HL-60 (cell line): ENCODE measurements at regions not wholly inside any gene's neighbourhood (a gene's known extent, or its start where the extent isn't known, plus 50 kb on each side); places are given as distances from the start of the nearest gene placed in this dataset.

Experiments
- DNase-seq, 2 experiments: peaks; one replicate each; pipeline ENCODE4 v3.0.0-alpha.2; 2010 to 2020; ENCODE audit warnings: low read depth in 1 of 2, low spot score in 1 of 2
- H3K27ac ChIP-seq: fragments of 250-450 bp; sonication (Bioruptor Pico); replicated peaks from 2 replicates; pipeline ENCODE4 v1.5.1; 2020; ENCODE audit warnings: mild to moderate bottlenecking, moderate library complexity
- H3K27me3 ChIP-seq: fragments of 250-450 bp; sonication (Bioruptor Pico); 2 replicates; pipeline ENCODE4 v1.5.1; 2021; ENCODE audit warnings: mild to moderate bottlenecking, moderate library complexity; ENCODE audit not compliant: insufficient read depth, poor library complexity, severe bottlenecking
- H3K4me3 ChIP-seq: replicated peaks from 2 replicates; pipeline ENCODE4 v1.5.1; 2011; ENCODE audit warnings: mild to moderate bottlenecking, control low read depth, low read length; ENCODE audit not compliant: insufficient read depth
- GABPA ChIP-seq: IDR thresholded peaks from 2 replicates; pipeline ENCODE4 v1.6.1; 2012; ENCODE audit warnings: low read depth
- POLR2AphosphoS5 ChIP-seq: IDR thresholded peaks from 2 replicates; pipeline ENCODE4 v1.6.1; 2012; ENCODE audit warnings: low read depth
- SPI1 ChIP-seq: IDR thresholded peaks from 2 replicates; pipeline ENCODE4 v1.6.1; 2012; ENCODE audit warnings: low read depth, mild to moderate bottlenecking, borderline replicate concordance
- TF ChIP-seq, protein P1 (sequence below): IDR thresholded peaks from 2 replicates; pipeline ENCODE4 v1.6.1; 2012; ENCODE audit warnings: low read depth; ENCODE audit not compliant: insufficient replicate concordance
- TF ChIP-seq, protein P2 (sequence below): IDR thresholded peaks from one replicate; pipeline ENCODE4 v1.5.1; 2011; ENCODE audit warnings: low read length, control low read depth, inconsistent platforms; ENCODE audit not compliant: insufficient read depth

DNA sequence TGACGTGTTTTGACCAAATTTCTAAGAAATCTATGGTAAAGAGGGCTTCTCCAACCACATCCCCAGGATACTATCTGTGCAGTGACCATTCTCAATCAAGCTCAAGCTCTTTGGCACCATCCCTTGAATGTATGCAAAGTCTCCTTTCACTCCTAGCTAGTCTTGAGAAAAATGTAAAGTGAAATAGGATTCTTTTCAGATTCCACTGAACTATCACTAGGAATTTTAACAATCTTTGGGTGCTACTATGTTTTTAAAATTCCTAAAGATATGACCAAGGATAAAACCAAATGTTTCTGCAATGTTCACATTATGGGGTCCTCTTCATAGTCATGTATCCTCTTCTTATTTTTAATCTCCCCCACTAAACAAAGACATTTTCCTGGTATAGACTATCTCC is 107.8 kb downstream of the TMCO5A start:
- no peak for TF ChIP-seq GABPA
- no peak for TF ChIP-seq POLR2AphosphoS5
- TF ChIP-seq, protein P1, sequence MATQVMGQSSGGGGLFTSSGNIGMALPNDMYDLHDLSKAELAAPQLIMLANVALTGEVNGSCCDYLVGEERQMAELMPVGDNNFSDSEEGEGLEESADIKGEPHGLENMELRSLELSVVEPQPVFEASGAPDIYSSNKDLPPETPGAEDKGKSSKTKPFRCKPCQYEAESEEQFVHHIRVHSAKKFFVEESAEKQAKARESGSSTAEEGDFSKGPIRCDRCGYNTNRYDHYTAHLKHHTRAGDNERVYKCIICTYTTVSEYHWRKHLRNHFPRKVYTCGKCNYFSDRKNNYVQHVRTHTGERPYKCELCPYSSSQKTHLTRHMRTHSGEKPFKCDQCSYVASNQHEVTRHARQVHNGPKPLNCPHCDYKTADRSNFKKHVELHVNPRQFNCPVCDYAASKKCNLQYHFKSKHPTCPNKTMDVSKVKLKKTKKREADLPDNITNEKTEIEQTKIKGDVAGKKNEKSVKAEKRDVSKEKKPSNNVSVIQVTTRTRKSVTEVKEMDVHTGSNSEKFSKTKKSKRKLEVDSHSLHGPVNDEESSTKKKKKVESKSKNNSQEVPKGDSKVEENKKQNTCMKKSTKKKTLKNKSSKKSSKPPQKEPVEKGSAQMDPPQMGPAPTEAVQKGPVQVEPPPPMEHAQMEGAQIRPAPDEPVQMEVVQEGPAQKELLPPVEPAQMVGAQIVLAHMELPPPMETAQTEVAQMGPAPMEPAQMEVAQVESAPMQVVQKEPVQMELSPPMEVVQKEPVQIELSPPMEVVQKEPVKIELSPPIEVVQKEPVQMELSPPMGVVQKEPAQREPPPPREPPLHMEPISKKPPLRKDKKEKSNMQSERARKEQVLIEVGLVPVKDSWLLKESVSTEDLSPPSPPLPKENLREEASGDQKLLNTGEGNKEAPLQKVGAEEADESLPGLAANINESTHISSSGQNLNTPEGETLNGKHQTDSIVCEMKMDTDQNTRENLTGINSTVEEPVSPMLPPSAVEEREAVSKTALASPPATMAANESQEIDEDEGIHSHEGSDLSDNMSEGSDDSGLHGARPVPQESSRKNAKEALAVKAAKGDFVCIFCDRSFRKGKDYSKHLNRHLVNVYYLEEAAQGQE: no peak
- TF ChIP-seq, protein P2, sequence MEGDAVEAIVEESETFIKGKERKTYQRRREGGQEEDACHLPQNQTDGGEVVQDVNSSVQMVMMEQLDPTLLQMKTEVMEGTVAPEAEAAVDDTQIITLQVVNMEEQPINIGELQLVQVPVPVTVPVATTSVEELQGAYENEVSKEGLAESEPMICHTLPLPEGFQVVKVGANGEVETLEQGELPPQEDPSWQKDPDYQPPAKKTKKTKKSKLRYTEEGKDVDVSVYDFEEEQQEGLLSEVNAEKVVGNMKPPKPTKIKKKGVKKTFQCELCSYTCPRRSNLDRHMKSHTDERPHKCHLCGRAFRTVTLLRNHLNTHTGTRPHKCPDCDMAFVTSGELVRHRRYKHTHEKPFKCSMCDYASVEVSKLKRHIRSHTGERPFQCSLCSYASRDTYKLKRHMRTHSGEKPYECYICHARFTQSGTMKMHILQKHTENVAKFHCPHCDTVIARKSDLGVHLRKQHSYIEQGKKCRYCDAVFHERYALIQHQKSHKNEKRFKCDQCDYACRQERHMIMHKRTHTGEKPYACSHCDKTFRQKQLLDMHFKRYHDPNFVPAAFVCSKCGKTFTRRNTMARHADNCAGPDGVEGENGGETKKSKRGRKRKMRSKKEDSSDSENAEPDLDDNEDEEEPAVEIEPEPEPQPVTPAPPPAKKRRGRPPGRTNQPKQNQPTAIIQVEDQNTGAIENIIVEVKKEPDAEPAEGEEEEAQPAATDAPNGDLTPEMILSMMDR: no peak
- TF ChIP-seq SPI1: no peak

GRCh38 chr15:38042707-38043445 is 108.4 kb downstream of the TMCO5A start:
- Histone ChIP-seq H3K27ac (no peak overlapping the region), H3K27me3 (no peaks in the 10 kb centered on the region), H3K4me3 (no peak overlapping the region)
- TF ChIP-seq SPI1 (peak; percentile 81), POLR2AphosphoS5 (no peak), GABPA (no peak)
- TF ChIP-seq, protein P1: no peak
- TF ChIP-seq, protein P2: no peak
- DNase-seq: peak in 1 of 2 experiments; percentile 29

More for the DNA sequence above, 107.8 kb downstream of the TMCO5A start:
- Histone ChIP-seq H3K4me3 (no peak overlapping the region), H3K27me3 (no peaks in the 10 kb centered on the region), H3K27ac (no peak overlapping the region)
- no peak for DNase-seq

DNA sequence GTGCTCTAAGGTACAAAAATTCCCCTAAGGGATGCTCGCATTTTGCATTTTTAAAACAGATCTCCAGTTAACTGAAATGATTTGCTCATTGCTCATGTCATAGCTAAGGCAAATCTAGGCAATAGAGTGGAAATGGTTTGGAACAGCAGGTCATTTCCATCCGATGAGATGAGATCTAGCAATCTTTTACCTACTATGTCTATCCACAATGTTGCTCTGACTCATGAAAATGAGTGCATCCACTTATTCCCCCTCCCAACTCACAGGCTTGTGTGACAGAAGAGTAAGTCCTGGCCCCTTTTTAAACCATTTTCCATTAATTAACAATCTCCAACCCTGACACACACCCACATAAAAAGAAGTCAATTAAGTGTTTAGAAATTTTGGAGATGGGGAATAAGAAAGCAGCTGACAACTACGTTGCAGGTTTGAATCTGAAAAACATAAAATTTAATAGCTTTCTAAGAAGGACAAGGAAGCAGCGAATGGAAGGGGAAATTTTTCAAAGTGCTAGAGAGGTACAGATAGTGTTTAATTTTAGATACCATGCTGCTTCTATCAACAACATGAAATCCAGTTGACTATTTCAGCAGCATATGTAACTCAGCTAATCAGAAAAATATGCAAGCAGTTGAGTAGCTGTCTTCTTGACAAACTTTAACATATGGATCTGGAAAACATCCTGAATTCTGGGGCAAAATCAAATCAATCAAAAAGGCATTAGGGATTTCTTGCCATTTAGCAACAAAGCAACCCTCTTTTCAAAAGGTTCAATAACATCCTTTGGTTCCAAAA is 112.0 kb downstream of the TMCO5A start:
- no peak for TF ChIP-seq GABPA
- TF ChIP-seq SPI1: no peak
- no peak for TF ChIP-seq POLR2AphosphoS5
- TF ChIP-seq, protein P2: no peak
- TF ChIP-seq, protein P1: no peak
- no peaks in the 10 kb centered on the region for H3K27me3 ChIP-seq
- no peak overlapping the region for H3K4me3 ChIP-seq
- no peak overlapping the region for H3K27ac ChIP-seq
- no peak for DNase-seq
